Bronchial epithelial cell (primary cell): ENCODE measurements at regions not wholly inside any gene's neighbourhood (a gene's known extent, or its start where the extent isn't known, plus 50 kb on each side); places are given as distances from the start of the nearest gene placed in this dataset.
A peak's percentile ranks its signal among the peaks of the same experiment; 100 is the strongest.

Source experiments
- DNase-seq: peaks from one replicate; pipeline ENCODE4 v3.0.0-alpha.2; 2010; ENCODE audit warnings: low read depth
- FAIRE-seq: peaks from 2 replicates; lab custom pipeline; 2011; peaks lifted over from hg19 to GRCh38; lab: Jason Lieb, UNC
- H3K27me3 ChIP-seq: 2 replicates; pipeline ENCODE4 v1.5.1; 2011; ENCODE audit warnings: low read length; ENCODE audit not compliant: control insufficient read depth, insufficient read depth
- H3K36me3 ChIP-seq: 2 replicates; pipeline ENCODE4 v1.5.1; 2011; ENCODE audit warnings: low read length; ENCODE audit not compliant: control insufficient read depth, insufficient read depth
- H3K4me3 ChIP-seq: 2 replicates; pipeline ENCODE4 v1.5.1; 2011; ENCODE audit warnings: mild to moderate bottlenecking, low read depth, low read length, control low read depth
- TF ChIP-seq, protein P1 (sequence below): IDR thresholded peaks from 2 replicates; pipeline ENCODE4 v1.5.1; 2011; ENCODE audit warnings: mild to moderate bottlenecking, moderate library complexity, low read length, control low read depth, inconsistent platforms; ENCODE audit not compliant: insufficient read depth, severe bottlenecking

DNA sequence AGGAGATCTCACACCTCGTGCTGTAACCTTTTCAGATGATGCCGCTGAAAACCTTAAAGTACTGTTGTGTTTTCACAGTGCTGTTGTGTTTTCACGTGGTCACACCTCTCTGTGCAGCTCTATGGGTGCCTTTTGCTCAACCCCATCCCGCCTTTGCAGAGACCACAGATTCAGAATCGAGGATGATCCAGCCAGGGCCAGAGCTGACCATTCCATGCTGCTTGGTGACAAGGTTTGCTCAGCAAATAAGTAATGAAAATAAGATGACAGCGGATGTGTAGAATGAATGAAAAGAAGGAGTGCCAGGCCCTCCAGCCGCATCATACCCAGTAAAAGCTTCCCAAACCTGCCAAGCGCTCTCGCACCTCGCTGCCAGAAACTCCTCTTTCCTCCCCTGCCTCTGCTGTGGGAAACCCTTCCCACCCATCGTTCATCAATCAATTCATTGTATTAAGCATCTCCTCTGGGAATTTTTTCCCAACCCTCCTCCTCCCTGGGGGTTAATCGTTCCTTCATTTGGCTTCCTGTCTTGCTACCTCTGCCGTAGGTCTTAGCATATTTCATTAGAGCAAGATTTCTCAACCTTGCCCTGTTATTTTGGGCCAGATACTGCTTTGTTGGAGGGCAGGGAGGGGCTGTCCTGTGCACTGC lies 93.4 kb upstream of the CRHR1 start:
- Histone ChIP-seq H3K36me3 (no peaks in the 10 kb centered on the region), H3K4me3 (no peak overlapping the region), H3K27me3 (peaks cover 13% of the 10 kb centered on the region)
- TF ChIP-seq, protein P1, sequence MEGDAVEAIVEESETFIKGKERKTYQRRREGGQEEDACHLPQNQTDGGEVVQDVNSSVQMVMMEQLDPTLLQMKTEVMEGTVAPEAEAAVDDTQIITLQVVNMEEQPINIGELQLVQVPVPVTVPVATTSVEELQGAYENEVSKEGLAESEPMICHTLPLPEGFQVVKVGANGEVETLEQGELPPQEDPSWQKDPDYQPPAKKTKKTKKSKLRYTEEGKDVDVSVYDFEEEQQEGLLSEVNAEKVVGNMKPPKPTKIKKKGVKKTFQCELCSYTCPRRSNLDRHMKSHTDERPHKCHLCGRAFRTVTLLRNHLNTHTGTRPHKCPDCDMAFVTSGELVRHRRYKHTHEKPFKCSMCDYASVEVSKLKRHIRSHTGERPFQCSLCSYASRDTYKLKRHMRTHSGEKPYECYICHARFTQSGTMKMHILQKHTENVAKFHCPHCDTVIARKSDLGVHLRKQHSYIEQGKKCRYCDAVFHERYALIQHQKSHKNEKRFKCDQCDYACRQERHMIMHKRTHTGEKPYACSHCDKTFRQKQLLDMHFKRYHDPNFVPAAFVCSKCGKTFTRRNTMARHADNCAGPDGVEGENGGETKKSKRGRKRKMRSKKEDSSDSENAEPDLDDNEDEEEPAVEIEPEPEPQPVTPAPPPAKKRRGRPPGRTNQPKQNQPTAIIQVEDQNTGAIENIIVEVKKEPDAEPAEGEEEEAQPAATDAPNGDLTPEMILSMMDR, result no peak
- FAIRE-seq (peak; percentile 32), DNase-seq (no peak)

DNA sequence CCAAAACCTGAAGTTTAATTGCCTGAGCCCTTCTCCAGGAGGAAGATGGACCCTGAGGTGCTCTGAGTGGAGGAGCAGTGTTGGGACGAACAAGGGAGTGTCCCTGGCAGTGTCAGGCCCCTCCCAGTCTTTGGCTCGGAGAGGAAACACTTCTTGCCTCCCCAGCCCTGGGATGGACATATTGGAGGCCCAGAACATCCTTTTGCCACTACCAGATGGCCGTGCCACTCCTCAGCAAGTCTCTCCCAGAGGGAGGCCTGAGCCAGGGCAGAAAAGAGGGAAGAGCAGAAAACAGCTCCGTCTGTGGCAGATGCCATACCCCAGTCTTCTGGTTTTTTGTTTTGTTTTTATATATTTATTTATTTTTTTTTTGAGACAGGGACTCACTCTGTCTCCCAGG lies 91.5 kb upstream of the CRHR1 start:
- TF ChIP-seq, protein P1, result no peak
- Histone ChIP-seq H3K4me3 (no peak overlapping the region), H3K36me3 (no peaks in the 10 kb centered on the region), H3K27me3 (peaks cover 14% of the 10 kb centered on the region)
- DNase-seq (no peak), FAIRE-seq (no peak)

DNA sequence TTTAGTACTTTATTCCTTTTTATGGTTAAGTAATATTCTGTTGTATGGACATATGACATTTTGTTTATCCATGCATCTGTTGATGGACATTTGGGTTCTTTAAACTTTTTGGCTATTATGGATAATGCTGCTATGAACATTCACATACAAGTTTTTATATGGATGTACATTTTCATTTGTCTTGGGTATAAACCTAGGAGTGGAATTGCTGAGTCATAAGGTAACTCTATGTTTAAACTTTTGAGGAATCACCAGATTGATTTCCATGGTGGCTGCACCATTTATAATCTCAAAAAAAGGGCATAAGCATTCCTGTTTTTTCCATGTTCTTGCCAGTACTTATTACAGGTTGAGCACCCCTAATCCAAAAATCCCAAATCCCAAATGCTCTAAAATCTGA lies 90.3 kb upstream of the CRHR1 start:
- FAIRE-seq (no peak), DNase-seq (no peak)
- no peaks in the 10 kb centered on the region for H3K36me3 ChIP-seq
- H3K4me3 ChIP-seq, result no peak overlapping the region
- peaks cover 14% of the 10 kb centered on the region for H3K27me3 ChIP-seq
- TF ChIP-seq, protein P1, result no peak

DNA sequence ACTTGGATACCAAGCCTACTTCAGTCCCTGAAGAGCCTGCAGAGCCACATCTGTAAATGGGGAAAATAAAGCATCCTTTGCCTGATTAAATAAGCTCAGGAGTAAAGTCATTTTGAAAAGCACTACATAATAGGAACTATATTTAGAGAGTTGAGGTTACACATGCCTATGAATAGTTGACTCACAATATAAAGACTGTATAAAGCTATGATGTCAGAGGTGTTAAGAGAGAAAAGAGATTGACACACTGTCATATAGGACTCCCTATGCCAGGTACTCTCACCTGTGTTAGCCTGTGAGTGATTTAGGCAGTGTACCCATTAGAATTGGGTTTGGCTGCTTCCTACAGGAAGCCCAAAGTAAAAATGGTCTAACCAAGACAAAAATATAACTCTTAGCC lies 87.7 kb upstream of the CRHR1 start:
- TF ChIP-seq, protein P1, result no peak
- H3K27me3 ChIP-seq, result peaks cover 8% of the 10 kb centered on the region
- H3K4me3 ChIP-seq, result no peak overlapping the region
- FAIRE-seq, result no peak
- DNase-seq, result peak; percentile 45
- H3K36me3 ChIP-seq, result no peaks in the 10 kb centered on the region

DNA sequence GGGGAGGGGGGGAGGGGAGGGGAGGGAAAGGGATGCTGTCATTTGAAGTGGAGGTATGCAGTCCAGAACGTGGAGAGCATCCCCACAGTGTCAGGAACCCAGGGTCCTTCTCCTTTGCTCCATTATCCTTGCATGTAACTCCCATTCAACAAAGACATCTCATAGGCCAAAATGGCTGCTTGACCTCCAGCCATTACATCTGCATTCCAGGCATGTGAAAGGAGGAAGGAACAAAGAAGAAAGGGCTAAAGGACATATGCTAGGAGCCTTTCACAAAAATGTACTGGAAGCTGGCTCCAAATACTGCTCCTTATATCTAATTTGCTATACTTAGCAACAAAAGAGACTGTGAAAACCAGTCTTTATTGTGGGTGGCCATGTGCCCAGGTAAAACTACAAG lies 87.0 kb upstream of the CRHR1 start:
- DNase-seq, result no peak
- Histone ChIP-seq H3K27me3 (peaks cover 8% of the 10 kb centered on the region), H3K4me3 (no peak overlapping the region), H3K36me3 (no peaks in the 10 kb centered on the region)
- TF ChIP-seq, protein P1, result no peak
- FAIRE-seq, result no peak
